Naive thymus-derived CD4-positive, alpha-beta T cell (primary cell): ENCODE measurements at regions not wholly inside any gene's neighbourhood (a gene's known extent, or its start where the extent isn't known, plus 50 kb on each side); places are given as distances from the start of the nearest gene placed in this dataset.
"Not testable (repeated sequence)": the region's sequence is repeated elsewhere in the genome, so short reads cannot be mapped to it uniquely, and the experiment has no call there.

Experiments used
- ATAC-seq: fragments of 150-1000 bp; cut with Tn5 transposase; 2 replicates; pipeline ENCODE4 v1.10.0; 2021; ENCODE audit warnings: mild to moderate bottlenecking, moderate library complexity
- CTCF ChIA-PET: fragments of 350-600 bp; sonication (Branson Sonifier 250); formaldehyde crosslinking; loops from one replicate; lab custom pipeline; 2021; ENCODE audit warnings: antibody characterized with exemption; lab: Charles Lee
- POLR2A ChIA-PET: fragments of 350-600 bp; sonication (Branson Sonifier 250); formaldehyde crosslinking; loops from one replicate; lab custom pipeline; 2021; ENCODE audit warnings: antibody characterized with exemption, inconsistent platforms; lab: Charles Lee
- DNase-seq, 9 donors: peaks; one replicate each; pipeline versions ENCODE4 v3.0.0 to v3.0.0-alpha.2; 2020 to 2022; ENCODE audit warnings: mixed read lengths in 1 of 9
- H3K27ac ChIP-seq: one replicate; pipeline ENCODE4 v1.7.0; 2013; ENCODE audit warnings: mild to moderate bottlenecking, low read depth, low read length, moderate library complexity
- H3K27me3 ChIP-seq, 2 donors: one replicate each; pipeline ENCODE4 v1.7.0; 2013; ENCODE audit warnings: low read length in 2 of 2, mild to moderate bottlenecking in 2 of 2, moderate library complexity in 2 of 2; ENCODE audit not compliant: control insufficient read depth in 2 of 2, insufficient read depth in 2 of 2
- H3K36me3 ChIP-seq, 3 experiments: 1 replicate in 2 of 3; 2 replicates in 1 of 3; pipeline ENCODE4 v1.7.0; 2013; ENCODE audit warnings: low read length in 3 of 3, mild to moderate bottlenecking in 3 of 3, moderate library complexity in 1 of 3; ENCODE audit not compliant: insufficient read depth in 3 of 3, control insufficient read depth in 2 of 3
- H3K4me1 ChIP-seq, 2 donors: one replicate each; pipeline ENCODE4 v1.7.0; 2013; ENCODE audit warnings: low read length in 2 of 2, mild to moderate bottlenecking in 2 of 2, moderate library complexity in 1 of 2; ENCODE audit not compliant: control insufficient read depth in 2 of 2, insufficient read depth in 2 of 2
- H3K4me3 ChIP-seq: 2 replicates; pipeline ENCODE4 v1.7.0; 2013; ENCODE audit warnings: mild to moderate bottlenecking, low read length
- H3K9me3 ChIP-seq, 3 experiments: 1 replicate in 2 of 3; 2 replicates in 1 of 3; pipeline ENCODE4 v1.7.0; 2013; ENCODE audit warnings: low read length in 3 of 3; ENCODE audit not compliant: control insufficient read depth in 2 of 3
- H3K27ac Mint-ChIP-seq, 9 donors: one replicate each; pipeline ENCODE4 v1.8.0; 2020 to 2022; ENCODE audit warnings: mixed read lengths in 9 of 9, mild to moderate bottlenecking in 8 of 9, moderate library complexity in 5 of 9, inconsistent platforms in 2 of 9
- H3K27me3 Mint-ChIP-seq, 5 donors: one replicate each; pipeline ENCODE4 v1.8.0; 2021 to 2022; ENCODE audit warnings: mixed read lengths in 5 of 5, mild to moderate bottlenecking in 1 of 5
- H3K36me3 Mint-ChIP-seq, 5 donors: one replicate each; pipeline ENCODE4 v1.8.0; 2020 to 2022; ENCODE audit warnings: mixed read lengths in 5 of 5, mild to moderate bottlenecking in 3 of 5, inconsistent platforms in 1 of 5
- H3K4me1 Mint-ChIP-seq, 7 donors: one replicate each; pipeline ENCODE4 v1.8.0; 2020 to 2022; ENCODE audit warnings: mixed read lengths in 7 of 7, mild to moderate bottlenecking in 3 of 7, inconsistent platforms in 1 of 7
- H3K4me3 Mint-ChIP-seq, 10 donors: one replicate each; pipeline ENCODE4 v1.8.0; 2020 to 2022; ENCODE audit warnings: mild to moderate bottlenecking in 10 of 10, mixed read lengths in 10 of 10, moderate library complexity in 6 of 10, inconsistent platforms in 2 of 10
- H3K9me3 Mint-ChIP-seq, 11 donors: one replicate each; pipeline ENCODE4 v1.8.0; 2020 to 2022; ENCODE audit warnings: mixed read lengths in 11 of 11, mild to moderate bottlenecking in 4 of 11, inconsistent platforms in 1 of 11, moderate library complexity in 1 of 11
- intact Hi-C, 2 donors: fragments of 100-400 bp; cut with micrococcal nuclease; formaldehyde crosslinking; loops; one replicate each; pipeline ENCODE4 v1.15.1; 2023

GRCh38 chr15:20608179-20608578 lies 66.6 kb upstream of the GOLGA6L6 start:
- H3K9me3 Mint-ChIP-seq, CTCF ChIA-PET, POLR2A ChIA-PET: not testable (repeated sequence)

DNA sequence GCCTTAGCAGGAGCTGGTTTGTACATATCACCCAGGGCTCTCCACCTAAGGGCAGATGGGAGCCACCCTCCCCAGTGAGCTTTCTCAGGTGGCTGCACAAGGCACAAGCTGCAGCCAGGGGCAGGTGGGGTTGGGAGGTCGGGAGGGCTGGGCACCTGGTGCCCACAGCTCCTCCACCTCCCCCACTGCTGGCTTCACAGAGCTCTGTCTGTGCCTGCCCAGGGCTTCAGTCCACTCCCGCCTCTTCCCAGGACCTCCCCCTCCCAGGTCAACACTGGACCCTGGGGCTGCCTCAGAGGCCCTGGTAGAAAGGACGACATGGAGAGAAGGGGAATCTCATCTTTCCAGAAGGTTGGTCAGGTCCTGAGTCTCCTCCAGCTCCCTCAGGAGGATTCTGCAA lies 55.6 kb upstream of the GOLGA6L6 start:
- H3K4me1 ChIP-seq, POLR2A ChIA-PET, intact Hi-C loops, H3K36me3 ChIP-seq, H3K36me3 Mint-ChIP-seq, H3K4me1 Mint-ChIP-seq, H3K27me3 Mint-ChIP-seq, ATAC-seq, H3K4me3 ChIP-seq, H3K27ac ChIP-seq, H3K27me3 ChIP-seq, DNase-seq, H3K9me3 Mint-ChIP-seq, H3K27ac Mint-ChIP-seq, CTCF ChIA-PET, H3K4me3 Mint-ChIP-seq, H3K9me3 ChIP-seq: not testable (repeated sequence)

More at GRCh38 chr15:20608179-20608578, 66.6 kb upstream of the GOLGA6L6 start:
- H3K4me1 ChIP-seq, ATAC-seq, H3K36me3 Mint-ChIP-seq, intact Hi-C loops, H3K27ac ChIP-seq, H3K4me3 Mint-ChIP-seq, H3K4me1 Mint-ChIP-seq, H3K9me3 ChIP-seq, H3K27me3 Mint-ChIP-seq, H3K4me3 ChIP-seq, H3K27ac Mint-ChIP-seq, DNase-seq, H3K27me3 ChIP-seq, H3K36me3 ChIP-seq: not testable (repeated sequence)

- H3K4me1 ChIP-seq, H3K27me3 ChIP-seq, DNase-seq, H3K36me3 ChIP-seq, H3K27ac ChIP-seq, H3K27ac Mint-ChIP-seq, H3K27me3 Mint-ChIP-seq, H3K9me3 ChIP-seq, H3K4me1 Mint-ChIP-seq, H3K4me3 ChIP-seq, H3K9me3 Mint-ChIP-seq, H3K36me3 Mint-ChIP-seq, CTCF ChIA-PET, POLR2A ChIA-PET, ATAC-seq, H3K4me3 Mint-ChIP-seq, intact Hi-C loops: not testable (repeated sequence)
Observed at GRCh38 chr15:20594219-20594618, 52.6 kb upstream of the GOLGA6L6 start.

- peak; percentile 19 for ATAC-seq
- H3K27me3 Mint-ChIP-seq, H3K4me3 ChIP-seq, H3K9me3 Mint-ChIP-seq, H3K4me1 Mint-ChIP-seq, H3K9me3 ChIP-seq, intact Hi-C loops, CTCF ChIA-PET, H3K27ac ChIP-seq, POLR2A ChIA-PET, H3K4me3 Mint-ChIP-seq, H3K27me3 ChIP-seq, H3K36me3 ChIP-seq, H3K27ac Mint-ChIP-seq, H3K36me3 Mint-ChIP-seq, DNase-seq, H3K4me1 ChIP-seq: not testable (repeated sequence)
Observed at GRCh38 chr15:20591936-20592335, 50.3 kb upstream of the GOLGA6L6 start.
